Astrocyte of the spinal cord (primary cell): ENCODE measurements at regions not wholly inside any gene's neighbourhood (a gene's known extent, or its start where the extent isn't known, plus 50 kb on each side); places are given as distances from the start of the nearest gene placed in this dataset.

Experiments
- DNase-seq: peaks from one replicate; pipeline ENCODE4 v3.0.0; 2011; ENCODE audit warnings: low read depth, low spot score
- H3K4me3 ChIP-seq: 2 replicates; pipeline ENCODE4 v1.5.1; 2011; ENCODE audit warnings: low read depth, mild to moderate bottlenecking, low read length, moderate library complexity
- in situ Hi-C: cut with HindIII; loops from 2 replicates; pipeline ENCODE4 v1.10.0; 2017; ENCODE audit warnings: low sequenced_read_pairs
- TF ChIP-seq, protein P1 (sequence below): IDR thresholded peaks from 2 replicates; pipeline ENCODE4 v1.5.1; 2012; ENCODE audit warnings: low read depth, mild to moderate bottlenecking, low read length, inconsistent platforms

DNA sequence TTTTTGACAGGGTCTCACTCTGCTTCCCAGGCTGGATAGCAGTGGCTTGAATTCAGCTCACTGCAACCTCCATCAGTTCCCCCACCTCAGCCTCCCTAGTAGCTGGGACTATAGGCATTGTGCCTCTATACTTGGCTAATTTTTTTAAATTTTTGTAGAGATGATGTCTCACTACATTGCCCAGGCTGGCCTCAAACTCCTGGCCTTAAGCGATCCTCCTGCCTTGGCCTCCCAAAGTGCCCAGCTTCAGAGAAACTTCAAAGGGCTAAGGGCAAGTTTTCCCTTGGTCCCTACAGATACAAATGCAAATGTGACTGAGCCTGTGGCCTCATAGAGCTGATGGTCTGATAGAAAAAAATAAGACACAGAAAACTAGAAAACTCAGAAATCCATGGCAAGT is 52.9 kb upstream of the PRRC2C start:
- H3K4me3 ChIP-seq, result no peak overlapping the region
- TF ChIP-seq, protein P1, sequence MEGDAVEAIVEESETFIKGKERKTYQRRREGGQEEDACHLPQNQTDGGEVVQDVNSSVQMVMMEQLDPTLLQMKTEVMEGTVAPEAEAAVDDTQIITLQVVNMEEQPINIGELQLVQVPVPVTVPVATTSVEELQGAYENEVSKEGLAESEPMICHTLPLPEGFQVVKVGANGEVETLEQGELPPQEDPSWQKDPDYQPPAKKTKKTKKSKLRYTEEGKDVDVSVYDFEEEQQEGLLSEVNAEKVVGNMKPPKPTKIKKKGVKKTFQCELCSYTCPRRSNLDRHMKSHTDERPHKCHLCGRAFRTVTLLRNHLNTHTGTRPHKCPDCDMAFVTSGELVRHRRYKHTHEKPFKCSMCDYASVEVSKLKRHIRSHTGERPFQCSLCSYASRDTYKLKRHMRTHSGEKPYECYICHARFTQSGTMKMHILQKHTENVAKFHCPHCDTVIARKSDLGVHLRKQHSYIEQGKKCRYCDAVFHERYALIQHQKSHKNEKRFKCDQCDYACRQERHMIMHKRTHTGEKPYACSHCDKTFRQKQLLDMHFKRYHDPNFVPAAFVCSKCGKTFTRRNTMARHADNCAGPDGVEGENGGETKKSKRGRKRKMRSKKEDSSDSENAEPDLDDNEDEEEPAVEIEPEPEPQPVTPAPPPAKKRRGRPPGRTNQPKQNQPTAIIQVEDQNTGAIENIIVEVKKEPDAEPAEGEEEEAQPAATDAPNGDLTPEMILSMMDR, result no peak
- DNase-seq, result no peak
- in situ Hi-C loops, result no loop called here

- peak; percentile 87 for DNase-seq
- in situ Hi-C loops, result no loop called here
- TF ChIP-seq, protein P1, result no peak
- H3K4me3 ChIP-seq, result no peak overlapping the region
Measured at GRCh38 chr1:171433451-171433850, 51.9 kb upstream of the PRRC2C start.

GRCh38 chr1:171434717-171435346 is 50.5 kb upstream of the PRRC2C start:
- DNase-seq, result peak; percentile 90
- no peak overlapping the region for H3K4me3 ChIP-seq
- in situ Hi-C loops, result no loop called here
- TF ChIP-seq, protein P1, result no peak
